ENCODE measurements at regions not wholly inside any gene's neighbourhood (a gene's known extent, or its start where the extent isn't known, plus 50 kb on each side); places are given as distances from the start of the nearest gene placed in this dataset.

- TF ChIP-seq EZH2 (IDR thresholded peaks at IDR 0.05; ENCODE audit: low read length, missing control alignments), result no peak
- TF ChIP-seq, protein P1, sequence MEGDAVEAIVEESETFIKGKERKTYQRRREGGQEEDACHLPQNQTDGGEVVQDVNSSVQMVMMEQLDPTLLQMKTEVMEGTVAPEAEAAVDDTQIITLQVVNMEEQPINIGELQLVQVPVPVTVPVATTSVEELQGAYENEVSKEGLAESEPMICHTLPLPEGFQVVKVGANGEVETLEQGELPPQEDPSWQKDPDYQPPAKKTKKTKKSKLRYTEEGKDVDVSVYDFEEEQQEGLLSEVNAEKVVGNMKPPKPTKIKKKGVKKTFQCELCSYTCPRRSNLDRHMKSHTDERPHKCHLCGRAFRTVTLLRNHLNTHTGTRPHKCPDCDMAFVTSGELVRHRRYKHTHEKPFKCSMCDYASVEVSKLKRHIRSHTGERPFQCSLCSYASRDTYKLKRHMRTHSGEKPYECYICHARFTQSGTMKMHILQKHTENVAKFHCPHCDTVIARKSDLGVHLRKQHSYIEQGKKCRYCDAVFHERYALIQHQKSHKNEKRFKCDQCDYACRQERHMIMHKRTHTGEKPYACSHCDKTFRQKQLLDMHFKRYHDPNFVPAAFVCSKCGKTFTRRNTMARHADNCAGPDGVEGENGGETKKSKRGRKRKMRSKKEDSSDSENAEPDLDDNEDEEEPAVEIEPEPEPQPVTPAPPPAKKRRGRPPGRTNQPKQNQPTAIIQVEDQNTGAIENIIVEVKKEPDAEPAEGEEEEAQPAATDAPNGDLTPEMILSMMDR (conservative IDR thresholded peaks at IDR 0.05 in 1 of 2, IDR thresholded peaks at IDR 0.05 in 1 of 2; ENCODE audit: low read depth in 1 of 2, low read length in 2 of 2), result no peak
- Histone ChIP-seq H3K36me3 (ENCODE audit: control insufficient read depth, insufficient read depth, low read length) (no peaks in the 10 kb centered on the region), H3K27ac (ENCODE audit: insufficient read depth, low read length) (no peak overlapping the region), H2AFZ (ENCODE audit: low read length) (no peak overlapping the region), H4K20me1 (ENCODE audit: control insufficient read depth, extremely low read depth, insufficient read depth, low read length) (no peaks in the 10 kb centered on the region), H3K9me3 (ENCODE audit: control insufficient read depth, insufficient read depth, low read depth, low read length) (no peaks in the 10 kb centered on the region), H3K27me3 (ENCODE audit: control insufficient read depth, insufficient read depth, low read length) (no peaks in the 10 kb centered on the region), H3K9ac (ENCODE audit: insufficient read depth, low read length) (no peak overlapping the region), H3K4me2 (ENCODE audit: extremely low read depth, insufficient read depth, low read length) (no peak overlapping the region), H3K79me2 (ENCODE audit: control insufficient read depth, insufficient read depth, low read length) (no peaks in the 10 kb centered on the region), H3K4me3 (replicated peaks in 1 of 4; ENCODE audit: control extremely low read depth in 1 of 4, insufficient read depth in 1 of 4, low read depth in 3 of 4, low read length in 4 of 4) (no peak overlapping the region), H3K4me1 (ENCODE audit: control insufficient read depth, extremely low read depth, insufficient read depth, low read length) (no peaks in the 10 kb centered on the region)
- no peak for DNase-seq (ENCODE audit: low read depth in 2 of 2)
These were observed 471.9 kb downstream of the PID1 start for GRCh38 chr2:228799208-228799588.

GRCh38 chr2:228798458-228799207 lies 472.5 kb downstream of the PID1 start:
- TF ChIP-seq, protein P1 (conservative IDR thresholded peaks at IDR 0.05 in 1 of 2, IDR thresholded peaks at IDR 0.05 in 1 of 2; ENCODE audit: low read depth in 1 of 2, low read length in 2 of 2), result no peak
- no peak for TF ChIP-seq EZH2 (IDR thresholded peaks at IDR 0.05; ENCODE audit: low read length, missing control alignments)
- H2AFZ ChIP-seq (ENCODE audit: low read length), result no peak overlapping the region
- no peak overlapping the region for H3K9ac ChIP-seq (ENCODE audit: insufficient read depth, low read length)
- no peaks in the 10 kb centered on the region for H3K9me3 ChIP-seq (ENCODE audit: control insufficient read depth, insufficient read depth, low read depth, low read length)
- H3K27me3 ChIP-seq (ENCODE audit: control insufficient read depth, insufficient read depth, low read length), result no peaks in the 10 kb centered on the region
- no peak overlapping the region for H3K4me3 ChIP-seq (replicated peaks in 1 of 4; ENCODE audit: control extremely low read depth in 1 of 4, insufficient read depth in 1 of 4, low read depth in 3 of 4, low read length in 4 of 4)
- H4K20me1 ChIP-seq (ENCODE audit: control insufficient read depth, extremely low read depth, insufficient read depth, low read length), result no peaks in the 10 kb centered on the region
- no peak overlapping the region for H3K4me2 ChIP-seq (ENCODE audit: extremely low read depth, insufficient read depth, low read length)
- no peak overlapping the region for H3K27ac ChIP-seq (ENCODE audit: insufficient read depth, low read length)
- DNase-seq (ENCODE audit: low read depth in 2 of 2), result no peak
- H3K36me3 ChIP-seq (ENCODE audit: control insufficient read depth, insufficient read depth, low read length), result no peaks in the 10 kb centered on the region
- H3K4me1 ChIP-seq (ENCODE audit: control insufficient read depth, extremely low read depth, insufficient read depth, low read length), result no peaks in the 10 kb centered on the region
- no peaks in the 10 kb centered on the region for H3K79me2 ChIP-seq (ENCODE audit: control insufficient read depth, insufficient read depth, low read length)

DNA sequence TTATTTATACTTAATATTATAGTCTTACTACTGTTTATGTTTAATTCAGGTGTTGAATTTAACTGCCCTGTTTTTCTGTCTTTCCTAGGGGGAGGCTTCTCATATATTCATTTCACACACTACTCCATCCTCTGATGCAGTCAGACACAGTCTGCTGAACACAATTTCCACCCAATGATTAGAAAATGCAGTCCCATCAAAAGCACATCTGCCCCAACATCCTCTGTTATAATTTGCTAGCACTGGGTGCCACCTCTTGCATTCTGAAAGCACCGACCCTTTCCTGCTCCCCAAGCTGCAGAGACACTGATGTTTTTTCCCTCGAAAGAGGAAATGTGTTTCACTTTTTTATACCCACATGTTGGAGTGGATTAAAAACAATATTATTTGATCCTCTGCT lies 474.7 kb downstream of the PID1 start:
- no peaks in the 10 kb centered on the region for H3K27me3 ChIP-seq (ENCODE audit: control insufficient read depth, insufficient read depth, low read length)
- H3K9me3 ChIP-seq (ENCODE audit: control insufficient read depth, insufficient read depth, low read depth, low read length), result no peaks in the 10 kb centered on the region
- no peak for DNase-seq (ENCODE audit: low read depth in 2 of 2)
- no peaks in the 10 kb centered on the region for H3K36me3 ChIP-seq (ENCODE audit: control insufficient read depth, insufficient read depth, low read length)
- H4K20me1 ChIP-seq (ENCODE audit: control insufficient read depth, extremely low read depth, insufficient read depth, low read length), result no peaks in the 10 kb centered on the region
- no peak overlapping the region for H2AFZ ChIP-seq (ENCODE audit: low read length)
- no peak overlapping the region for H3K9ac ChIP-seq (ENCODE audit: insufficient read depth, low read length)
- no peak overlapping the region for H3K27ac ChIP-seq (ENCODE audit: insufficient read depth, low read length)
- no peak overlapping the region for H3K4me3 ChIP-seq (replicated peaks in 1 of 4; ENCODE audit: control extremely low read depth in 1 of 4, insufficient read depth in 1 of 4, low read depth in 3 of 4, low read length in 4 of 4)
- no peak overlapping the region for H3K4me2 ChIP-seq (ENCODE audit: extremely low read depth, insufficient read depth, low read length)
- H3K79me2 ChIP-seq (ENCODE audit: control insufficient read depth, insufficient read depth, low read length), result no peaks in the 10 kb centered on the region
- no peak for TF ChIP-seq EZH2 (IDR thresholded peaks at IDR 0.05; ENCODE audit: low read length, missing control alignments)
- TF ChIP-seq, protein P1 (conservative IDR thresholded peaks at IDR 0.05 in 1 of 2, IDR thresholded peaks at IDR 0.05 in 1 of 2; ENCODE audit: low read depth in 1 of 2, low read length in 2 of 2), result no peak
- H3K4me1 ChIP-seq (ENCODE audit: control insufficient read depth, extremely low read depth, insufficient read depth, low read length), result no peaks in the 10 kb centered on the region
